Activated T-helper 1 cell treated with anti-CD3 and anti-CD28 coated beads, Interleukin-2, amount 50 U/mL, for 16 hours (primary cell): ENCODE measurements at regions not wholly inside any gene's neighbourhood (a gene's known extent, or its start where the extent isn't known, plus 50 kb on each side); places are given as distances from the start of the nearest gene placed in this dataset.

Experiments
- DNase-seq, 2 donors: peaks; one replicate each; pipeline ENCODE4 v3.0.0-alpha.2; 2020; ENCODE audit warnings: low read depth in 1 of 2, low spot score in 1 of 2

DNA sequence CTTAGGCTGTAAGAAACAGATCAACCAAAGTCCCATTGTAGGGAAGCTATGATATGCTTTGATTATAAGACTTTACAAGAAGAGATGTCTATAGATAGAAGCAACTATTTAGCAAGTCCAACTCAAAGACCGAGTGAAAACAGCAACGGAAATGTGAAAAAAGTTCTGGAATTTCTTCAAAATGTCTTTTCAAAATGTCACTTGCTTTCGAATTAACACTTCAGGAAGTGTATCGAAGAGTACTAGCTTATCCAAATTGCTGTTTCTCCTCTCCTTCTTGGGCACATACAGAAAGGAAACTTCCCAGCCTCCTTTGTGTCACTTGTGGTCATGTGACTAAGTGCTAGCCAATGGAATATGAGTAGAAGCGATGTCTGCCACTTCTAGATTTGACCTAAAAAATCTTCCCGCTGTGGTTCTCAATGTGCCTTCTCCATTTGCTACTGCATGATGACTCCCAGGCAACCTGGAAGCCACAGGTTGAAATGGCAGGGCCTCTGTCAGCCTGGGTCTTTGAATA, 89.9 kb downstream of the TSEN15 start:
- DNase-seq = no peak

DNA sequence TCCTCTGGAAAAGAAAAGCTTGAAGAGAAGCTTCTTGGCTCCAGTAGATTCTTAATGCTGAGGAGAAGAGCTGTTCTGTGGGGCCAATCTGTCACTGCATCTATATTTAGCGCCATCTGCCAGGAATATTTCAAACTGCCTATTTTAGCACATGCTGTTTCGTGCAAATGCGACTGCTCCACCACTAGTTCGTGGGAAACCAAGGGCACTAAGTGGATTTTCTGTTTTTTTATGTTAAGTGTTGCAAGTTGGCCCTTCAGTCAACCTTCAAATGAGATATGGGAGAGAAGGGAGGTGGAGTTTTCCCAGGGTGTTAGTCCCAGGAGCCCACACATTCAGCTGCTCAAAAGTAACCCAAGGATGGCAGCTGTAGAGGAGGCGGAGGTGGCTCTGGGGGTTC, 91.9 kb downstream of the TSEN15 start:
- DNase-seq = no peak

DNA sequence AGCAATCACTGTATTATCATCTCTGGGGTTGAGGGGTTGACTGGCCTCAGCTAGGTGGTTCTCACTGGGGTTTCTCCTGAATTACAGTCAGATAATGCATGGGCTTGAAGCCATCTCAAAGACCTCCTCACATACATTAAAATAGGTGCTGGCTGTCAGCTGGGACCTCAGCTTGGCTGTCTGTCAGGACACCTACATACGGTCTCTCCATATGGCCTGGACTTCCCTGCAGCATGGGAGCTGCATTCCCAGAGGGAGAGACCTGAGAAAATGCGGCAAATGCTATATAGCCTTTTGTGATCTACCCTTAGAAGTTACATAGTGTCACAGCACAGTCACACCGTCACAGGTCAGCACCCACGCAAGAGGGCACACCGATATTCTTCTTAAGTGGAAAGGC, 93.6 kb downstream of the TSEN15 start:
- no peak for DNase-seq

DNA sequence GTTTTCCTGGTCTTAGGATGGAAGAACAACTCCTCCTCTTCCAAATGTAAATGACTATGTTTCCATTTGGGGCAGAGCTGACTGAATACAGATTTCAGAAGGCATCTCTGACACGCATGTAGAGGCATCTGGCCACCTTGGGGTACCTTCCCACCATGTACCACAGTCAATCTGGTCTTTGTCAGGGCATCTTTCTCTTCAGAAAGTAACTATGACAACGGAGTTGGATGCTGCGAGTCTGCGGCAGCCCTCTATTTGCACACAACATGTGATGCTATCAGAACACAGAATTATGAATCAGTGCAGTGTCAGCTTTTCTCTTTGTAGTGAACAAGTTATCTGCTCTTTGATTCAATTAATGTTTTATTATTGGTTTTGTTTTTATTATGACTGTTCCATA, 94.7 kb downstream of the TSEN15 start:
- DNase-seq = no peak

DNA sequence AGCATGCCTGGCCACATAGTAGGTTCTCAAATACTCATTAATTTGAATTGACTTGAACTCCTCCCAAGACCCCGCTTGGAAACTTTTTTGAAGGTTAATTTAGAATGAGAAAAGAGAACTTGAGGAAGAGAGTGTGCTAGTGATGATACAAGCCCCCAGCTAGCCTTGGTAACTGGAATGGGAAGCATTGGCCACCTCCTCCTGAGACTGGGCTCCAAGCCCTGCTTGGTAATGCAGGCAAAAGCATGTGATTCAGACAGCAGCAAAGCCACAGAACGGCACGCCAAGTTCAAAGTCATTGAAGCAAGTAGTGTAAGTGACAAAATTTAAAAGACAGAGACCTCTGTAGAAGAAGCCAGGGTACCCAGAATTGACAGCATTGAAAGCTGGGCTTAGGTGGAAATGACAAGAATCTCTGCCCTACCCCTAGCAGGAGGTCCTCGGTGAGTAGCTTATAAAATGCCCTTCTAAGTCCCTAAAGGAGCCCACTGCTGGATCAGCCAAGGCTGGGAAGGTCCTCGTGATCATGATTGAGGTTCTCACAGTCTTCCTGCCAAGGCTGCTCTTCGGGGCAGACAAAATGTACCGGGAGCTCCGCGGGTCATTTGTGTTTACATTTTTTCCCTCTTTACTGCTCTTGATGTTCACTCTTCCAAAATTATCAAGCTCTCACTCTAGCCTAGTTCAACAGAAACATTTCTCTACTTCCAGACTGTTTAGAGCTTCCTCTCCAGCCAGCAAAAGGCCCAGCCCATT, 99.4 kb downstream of the TSEN15 start:
- no peak for DNase-seq

DNA sequence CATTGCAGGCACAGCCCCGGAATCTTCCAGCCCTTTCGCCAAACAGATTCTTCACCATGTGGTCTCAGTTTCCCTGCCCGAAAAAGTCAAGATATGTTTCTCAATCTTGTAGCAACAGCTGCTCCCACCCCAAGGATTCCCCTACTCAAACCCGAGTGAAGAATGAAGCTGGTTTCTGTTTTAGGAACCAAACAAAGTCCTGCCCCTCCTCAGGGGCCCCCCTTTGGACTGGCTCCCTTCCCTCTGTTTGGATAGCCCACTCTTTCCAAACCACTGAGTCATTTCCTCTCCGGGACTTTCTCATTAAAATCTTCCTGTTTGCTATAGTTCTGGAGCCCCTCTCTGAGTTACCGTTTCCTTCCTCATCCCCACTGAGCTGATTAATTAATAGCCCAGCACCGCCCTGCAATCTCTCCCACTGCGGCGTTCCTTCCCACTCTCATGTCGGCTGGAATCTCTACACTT, 100.9 kb downstream of the TSEN15 start:
- DNase-seq = no peak

DNA sequence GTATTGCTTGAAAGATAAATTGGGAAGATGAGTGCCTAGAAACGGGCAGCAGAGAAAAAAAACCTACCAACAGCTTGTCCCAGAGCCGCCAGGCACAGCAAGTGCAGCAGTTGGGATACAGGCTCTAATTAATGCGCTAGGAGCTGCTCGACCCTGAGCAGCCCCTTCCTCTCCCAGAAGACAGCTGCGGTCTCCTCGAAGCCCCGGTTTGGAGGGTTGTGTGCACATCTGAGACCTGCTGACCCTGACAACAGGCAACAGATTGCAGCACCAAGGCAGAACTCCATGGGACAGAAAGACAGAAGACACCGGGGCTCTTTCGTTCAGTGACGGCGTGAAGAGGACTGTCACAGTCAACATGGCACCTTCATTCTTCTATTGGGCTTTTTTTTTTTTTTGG, 101.4 kb downstream of the TSEN15 start:
- no peak for DNase-seq

DNA sequence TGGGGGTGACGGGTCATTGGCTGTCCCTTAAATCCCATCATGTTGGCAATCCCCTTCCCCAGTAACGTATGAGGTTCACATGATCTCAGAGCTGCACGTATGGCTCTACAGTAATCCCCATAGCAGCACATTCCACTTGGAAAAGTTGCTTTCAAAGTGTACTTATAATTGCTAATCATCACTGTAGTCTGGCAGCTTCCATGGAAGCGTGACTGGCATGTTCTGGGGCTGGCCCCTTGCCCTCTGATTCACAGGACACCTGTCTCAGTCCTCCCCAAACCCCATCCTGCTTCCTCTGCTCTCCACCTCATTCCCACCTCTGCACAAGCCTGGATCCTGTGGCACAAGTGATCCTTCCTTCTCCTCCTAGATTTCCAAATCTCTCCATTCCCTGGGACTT, 102.2 kb downstream of the TSEN15 start:
- DNase-seq = no peak

DNA sequence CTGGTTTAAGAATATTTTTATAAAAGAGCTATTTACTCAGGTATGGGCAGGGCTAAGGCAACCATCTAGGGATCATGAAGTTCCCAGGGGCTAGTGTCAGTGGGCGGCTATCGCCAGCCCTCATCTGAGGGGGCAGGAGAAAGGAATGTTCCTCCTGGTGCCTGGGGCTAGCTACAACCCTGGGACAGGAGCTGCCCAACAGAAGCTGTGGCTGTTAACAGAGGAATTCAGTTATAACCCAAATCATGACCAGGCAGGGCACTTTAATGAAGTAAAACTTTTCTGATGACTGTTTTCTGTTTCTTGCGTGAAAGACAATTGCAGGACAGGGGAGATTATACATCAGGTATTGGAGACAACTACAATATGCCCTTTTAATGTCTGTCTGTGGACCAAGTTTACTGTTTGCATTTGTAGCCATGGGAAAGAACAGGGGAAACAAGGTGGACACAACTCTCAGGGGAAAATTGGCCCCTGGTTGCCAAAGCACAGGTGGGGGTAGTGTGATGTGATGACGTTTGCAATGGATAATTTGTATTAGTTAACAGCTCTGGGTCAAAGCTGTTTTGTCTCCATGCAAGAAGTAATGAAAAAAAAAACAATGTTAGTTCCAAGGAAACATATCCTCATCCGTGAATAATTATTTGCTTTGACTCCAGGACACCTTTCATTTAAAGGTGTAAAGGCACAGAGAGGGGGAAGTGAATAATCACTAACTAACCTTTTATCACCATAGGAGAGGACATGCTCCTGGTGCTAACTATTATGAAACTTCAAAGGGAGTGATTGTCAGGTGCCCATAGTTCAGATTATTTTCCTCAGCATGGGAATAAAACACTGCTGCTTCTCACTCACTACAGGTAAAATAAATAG, 105.2 kb downstream of the TSEN15 start:
- DNase-seq = no peak

DNA sequence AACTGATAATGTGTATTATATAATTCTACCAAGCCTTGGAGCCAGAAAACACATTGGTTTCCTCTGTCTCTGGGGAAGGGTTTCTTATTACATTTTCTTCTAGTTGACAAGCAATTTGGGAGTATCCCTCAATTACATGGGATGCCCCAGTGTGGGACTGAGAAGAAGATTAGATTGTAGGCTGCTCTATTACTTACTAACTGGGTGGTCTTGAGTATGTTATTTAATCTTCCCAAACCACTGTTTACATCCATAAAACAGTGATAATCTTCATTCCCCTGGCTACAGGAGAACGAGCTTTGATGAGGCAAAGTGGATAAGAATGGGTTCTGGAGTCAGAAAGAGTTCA, 105.8 kb downstream of the TSEN15 start:
- no peak for DNase-seq

DNA sequence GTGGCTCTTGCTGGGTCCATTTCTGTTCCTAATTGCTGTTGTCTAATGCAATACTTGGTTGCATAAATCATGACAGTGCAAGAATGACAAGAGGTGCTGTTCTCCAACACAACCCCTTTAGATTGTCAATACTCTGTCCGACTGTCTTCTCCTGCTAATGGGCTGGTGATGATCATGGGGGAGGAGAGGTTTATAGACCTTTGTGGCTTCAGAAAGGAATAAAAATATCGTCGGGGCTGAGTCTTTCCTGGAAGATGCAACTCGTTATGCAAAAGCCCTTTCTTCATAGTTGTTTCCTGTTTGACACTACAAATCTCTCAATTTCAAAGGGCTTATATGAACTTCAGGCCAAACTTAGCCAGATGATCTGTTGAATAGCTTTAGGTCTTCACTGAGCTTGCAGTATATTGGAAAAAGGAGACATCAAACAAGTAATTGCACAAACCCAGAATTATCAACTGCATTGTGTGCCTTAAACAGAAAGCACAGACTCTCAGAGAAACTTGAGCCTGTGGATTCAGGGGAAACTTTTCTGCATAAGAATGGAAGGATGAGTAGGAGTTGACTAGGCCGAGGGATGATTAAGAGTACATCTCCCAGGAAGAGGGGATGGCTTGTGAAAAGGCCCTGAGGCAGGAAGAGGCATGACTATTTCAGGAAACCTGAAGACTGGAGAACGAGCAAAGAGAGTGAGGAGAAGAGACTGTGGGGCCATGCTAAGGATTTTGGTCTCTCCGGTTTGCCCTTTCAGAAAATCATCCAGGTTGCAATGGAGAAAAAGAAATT, 107.6 kb downstream of the TSEN15 start:
- DNase-seq = no peak

DNA sequence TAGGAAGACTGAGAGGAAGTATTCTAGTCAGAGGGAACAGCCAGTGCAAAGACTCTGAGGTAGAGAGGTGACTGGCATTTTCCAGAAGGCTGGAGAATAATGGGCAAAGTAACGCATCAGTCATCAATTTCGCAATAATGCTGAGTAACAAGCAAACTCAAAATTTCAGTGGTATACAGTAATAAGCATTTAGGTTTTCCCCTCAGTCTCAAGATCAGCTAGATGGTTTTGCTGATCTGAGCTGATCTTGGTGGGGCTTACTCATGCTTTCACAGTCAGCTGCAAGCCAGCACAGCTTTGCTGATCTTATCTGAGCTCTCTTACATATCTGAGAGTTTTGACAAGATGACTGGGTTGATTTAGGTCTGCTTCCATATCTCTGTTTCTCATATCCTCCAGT, 108.7 kb downstream of the TSEN15 start:
- DNase-seq = no peak

DNA sequence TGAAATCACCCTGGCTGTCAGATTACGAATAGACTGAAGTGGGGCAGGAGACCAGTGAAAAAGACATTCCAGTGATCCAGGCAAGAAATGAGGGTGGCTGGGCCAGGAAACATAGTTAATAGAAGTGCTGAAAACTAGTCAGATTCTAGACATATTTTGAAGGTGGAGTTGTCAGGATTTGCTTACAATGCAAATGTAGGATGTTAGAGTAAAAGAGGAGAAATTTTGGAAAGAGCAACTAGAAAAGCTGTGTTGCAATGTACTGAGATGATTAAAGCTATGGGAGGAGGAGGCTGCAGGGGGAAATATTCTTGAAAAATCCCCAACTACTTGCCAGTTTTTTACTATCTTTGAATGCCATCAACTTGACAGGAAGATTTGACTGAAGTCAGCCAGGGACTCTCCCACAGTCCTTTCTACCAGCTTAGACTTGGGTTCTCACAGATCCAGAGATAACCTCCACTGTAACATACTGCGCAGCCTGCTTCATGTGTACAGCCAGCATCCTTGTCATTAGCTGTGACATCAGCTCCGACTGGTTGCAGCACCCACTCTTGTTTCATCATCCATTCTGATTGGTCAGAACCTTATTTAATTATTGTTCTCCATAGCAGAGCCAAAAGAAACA, 109.7 kb downstream of the TSEN15 start:
- no peak for DNase-seq

DNA sequence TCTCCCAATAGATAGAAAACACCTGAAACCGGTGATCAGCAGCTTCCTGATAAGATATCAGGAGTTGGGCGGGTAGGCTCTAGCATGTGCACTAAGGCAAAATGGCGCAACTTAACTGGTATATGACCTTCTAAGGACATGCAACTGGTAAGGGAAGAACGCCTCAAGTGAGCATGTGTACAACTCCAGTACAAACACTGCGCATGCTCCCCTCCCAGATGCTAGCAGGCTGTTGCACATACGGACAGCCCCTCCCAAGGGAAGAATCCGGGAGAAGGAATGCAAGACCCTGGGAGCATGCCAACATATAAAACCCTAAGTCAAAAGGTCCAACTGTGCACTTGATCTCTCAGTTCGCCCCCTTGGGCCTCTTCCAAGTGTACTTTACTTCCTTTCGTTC, 110.8 kb downstream of the TSEN15 start:
- DNase-seq = no peak

DNA sequence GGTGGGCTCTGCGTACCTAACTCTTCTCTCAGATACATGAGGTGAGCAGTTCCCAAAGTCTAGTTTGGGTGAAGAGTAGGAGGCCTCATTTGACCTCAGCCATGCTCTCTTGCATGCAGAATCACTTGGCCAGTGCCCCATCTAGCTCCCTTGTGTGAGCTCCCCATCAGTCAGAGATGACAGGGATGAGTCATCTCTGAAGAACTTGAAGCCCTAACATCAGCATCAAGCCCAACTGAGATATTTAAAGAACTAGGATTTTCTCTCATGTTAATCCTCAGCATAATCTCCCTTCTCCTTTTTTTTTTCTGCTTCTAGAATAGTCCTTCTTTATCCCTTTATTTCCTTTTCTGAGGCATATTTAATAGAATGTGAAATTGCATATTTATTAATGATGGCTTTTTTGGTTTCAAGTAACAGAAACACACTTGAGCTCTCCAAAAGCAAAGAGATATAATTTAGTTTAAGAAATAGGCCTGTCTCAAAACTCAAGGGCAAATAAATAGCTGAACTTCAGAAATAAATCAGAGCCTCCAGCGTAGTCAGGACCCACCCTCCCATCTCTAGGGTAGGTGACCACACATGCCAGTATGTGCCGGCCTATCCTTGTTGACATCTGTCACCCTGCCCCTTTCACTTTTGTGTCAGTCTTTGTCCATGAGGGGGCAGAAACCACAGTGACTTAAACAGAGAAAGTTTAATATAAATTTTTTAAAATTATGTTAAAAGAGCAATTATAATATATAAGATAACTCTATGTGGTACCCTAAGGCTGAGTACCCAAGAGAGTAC, 112.3 kb downstream of the TSEN15 start:
- DNase-seq = no peak

DNA sequence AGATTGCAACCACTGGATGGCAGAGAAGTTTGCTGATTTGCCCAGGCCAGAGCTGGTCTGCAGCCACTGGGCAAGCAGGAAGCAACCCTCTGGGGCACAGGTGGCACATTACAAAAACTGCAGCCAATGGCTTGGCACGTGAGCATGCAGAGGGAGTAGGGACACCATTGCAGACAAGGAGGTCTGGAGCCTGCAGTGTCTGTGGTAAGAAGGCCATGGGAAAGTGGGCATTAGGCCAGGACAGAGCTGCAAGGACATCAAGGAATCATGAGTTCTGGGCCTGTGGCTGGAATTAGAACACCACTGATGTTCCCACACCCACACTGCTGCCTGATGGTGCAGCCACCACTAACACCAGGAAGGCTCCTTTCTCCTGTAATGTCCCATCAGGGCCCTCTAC, 113.0 kb downstream of the TSEN15 start:
- DNase-seq = no peak

DNA sequence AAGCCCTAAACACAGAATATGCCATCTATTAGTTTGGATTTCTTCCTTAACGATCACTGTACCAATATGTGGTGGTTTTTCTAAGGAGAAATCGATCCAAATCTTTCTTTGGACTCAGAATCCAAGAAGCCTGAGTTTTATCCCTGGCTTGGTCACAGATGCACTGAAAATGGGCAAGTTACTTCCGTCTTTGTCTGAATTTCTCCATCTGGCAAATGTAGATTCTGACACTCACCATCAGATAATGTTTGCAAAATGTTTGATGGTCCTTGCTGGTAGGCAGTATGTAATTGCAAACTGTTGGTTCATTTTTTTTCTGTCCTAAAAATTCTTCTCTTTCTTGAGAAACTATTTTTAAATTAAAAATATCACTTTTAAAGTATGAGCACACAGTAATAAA, 115.0 kb downstream of the TSEN15 start:
- no peak for DNase-seq

DNA sequence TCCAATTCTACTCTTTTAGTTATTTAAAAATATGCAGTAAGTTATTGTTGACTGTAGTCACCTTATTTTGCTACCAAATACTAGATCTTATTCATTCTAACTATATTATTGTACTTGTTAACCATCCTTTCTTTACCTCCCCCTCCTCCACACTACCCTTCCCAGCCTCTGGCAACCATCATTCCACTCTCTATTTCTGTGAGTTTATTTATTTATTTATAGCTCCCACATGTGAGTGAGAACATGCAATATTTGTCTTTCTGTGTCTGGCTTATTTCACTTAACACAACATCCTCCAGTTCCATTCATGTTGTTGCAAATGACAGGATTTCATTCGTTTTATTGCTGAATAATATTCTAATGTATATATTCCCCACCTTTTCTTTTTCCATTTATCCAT, 115.8 kb downstream of the TSEN15 start:
- DNase-seq = no peak

DNA sequence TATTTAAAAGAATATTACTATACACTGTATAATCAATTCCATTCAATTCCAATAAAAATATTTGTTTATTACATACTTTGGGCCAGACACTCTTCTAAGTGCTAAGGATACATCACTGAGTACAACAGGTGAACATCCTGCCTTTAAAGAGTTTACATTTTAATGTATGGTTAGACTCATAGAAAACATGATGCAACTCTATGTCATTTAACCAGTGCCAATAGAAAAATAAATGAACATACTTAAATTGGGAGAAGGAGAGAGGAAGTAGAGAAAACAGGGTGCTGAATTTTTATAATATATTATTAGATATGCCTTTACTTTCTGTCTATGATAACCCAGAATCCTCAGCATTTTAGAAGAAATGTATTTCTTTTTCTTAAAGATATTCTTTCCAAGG, 119.2 kb downstream of the TSEN15 start:
- DNase-seq = no peak

DNA sequence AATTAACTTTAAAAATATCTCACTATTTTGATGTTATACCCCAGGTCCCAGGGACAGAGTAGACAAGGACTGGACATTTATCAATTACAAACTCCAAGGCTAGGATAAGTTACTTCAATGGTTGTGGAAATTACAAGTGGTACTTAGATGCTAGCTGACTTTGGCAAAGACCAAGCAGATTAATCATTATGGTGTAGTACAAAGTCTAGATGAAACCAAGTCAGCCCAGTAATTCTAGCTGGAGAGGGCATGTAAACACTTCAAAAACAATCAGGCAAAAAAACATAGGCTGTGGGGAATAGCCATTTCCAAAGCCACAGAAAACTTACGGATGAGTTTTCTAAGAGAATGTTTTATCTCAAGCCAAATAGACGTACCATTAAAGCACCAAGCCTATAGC, 124.5 kb downstream of the TSEN15 start:
- DNase-seq = no peak
